Ovary (tissue), 7 donors: ENCODE measurements at regions not wholly inside any gene's neighbourhood (a gene's known extent, or its start where the extent isn't known, plus 50 kb on each side); places are given as distances from the start of the nearest gene placed in this dataset.

Experiments used
- DNase-seq, 5 donors: peaks; one replicate each; pipeline ENCODE4 v3.0.0-alpha.2; 2019 to 2020
- H3K27ac ChIP-seq, 2 donors: fragments of 200-600 bp; one replicate each; pipeline versions ENCODE4 v1.5.1 to v1.8.0; 2019 to 2022
- H3K27me3 ChIP-seq: fragments of 200-600 bp; one replicate; pipeline ENCODE4 v1.8.0; 2022
- H3K36me3 ChIP-seq: fragments of 200-600 bp; sonication (generic); one replicate; pipeline ENCODE4 v1.5.1; 2019
- H3K4me1 ChIP-seq: one replicate; pipeline ENCODE4 v1.8.1; 2013; ENCODE audit warnings: mild to moderate bottlenecking, moderate library complexity; ENCODE audit not compliant: insufficient read depth
- H3K4me3 ChIP-seq: fragments of 200-600 bp; sonication (generic); one replicate; pipeline ENCODE4 v1.5.1; 2017
- H3K9me3 ChIP-seq, 2 donors: fragments of 200-600 bp in 1 of 2; sonication (generic) in 1 of 2; one replicate each; pipeline versions ENCODE4 v1.5.1 to v1.8.1; 2013 to 2019; ENCODE audit warnings: mild to moderate bottlenecking in 1 of 2, moderate library complexity in 1 of 2
- EP300 ChIP-seq: sonication (generic); formaldehyde crosslinking; IDR thresholded peaks from one replicate; pipeline ENCODE4 v1.6.1; 2017; ENCODE audit warnings: antibody characterized with exemption
- POLR2A ChIP-seq: fragments of 450-650 bp; IDR thresholded peaks from one replicate; pipeline ENCODE4 v1.6.1; 2017; ENCODE audit warnings: antibody characterized with exemption, mild to moderate bottlenecking, moderate library complexity
- WGBS, 3 donors: extraction: QIAGEN DNeasy Blood & Tissue Kit in 1 of 3; methylation state at CpG; one replicate each; pipeline versions ENCODE4 v1.1.5 to v1.1.7; 2013 to 2017; 5-methylcytosine and 5-hydroxymethylcytosine counted together
- intact Hi-C, 4 donors: fragments of 100-400 bp; cut with DNase I; formaldehyde crosslinking; loops; one replicate each; pipeline versions ENCODE4 v1.11.0 to v1.15.1; 2022 to 2023
- TF ChIP-seq, protein P1 (sequence below), 3 donors: fragments of 450-650 bp in 2 of 3; fragments of 200-600 bp in 1 of 3; IDR thresholded peaks; one replicate each; pipeline versions ENCODE4 v1.5.1 to v1.8.0; 2016 to 2022; ENCODE audit warnings: antibody characterized with exemption in 3 of 3, mild to moderate bottlenecking in 1 of 3
- donor health status: DM: no; HTN: no; CAD: no; lungs with moderate emphysema.
- donor health status: DM: no; HTN: no; CAD: no.
- donor health status: Bipolar disorder and iron deficiency.
- donor health status: DM: no; HTN: no; CAD: no.
- donor health status: DM: yes; HTN: yes; CAD: no.

DNA sequence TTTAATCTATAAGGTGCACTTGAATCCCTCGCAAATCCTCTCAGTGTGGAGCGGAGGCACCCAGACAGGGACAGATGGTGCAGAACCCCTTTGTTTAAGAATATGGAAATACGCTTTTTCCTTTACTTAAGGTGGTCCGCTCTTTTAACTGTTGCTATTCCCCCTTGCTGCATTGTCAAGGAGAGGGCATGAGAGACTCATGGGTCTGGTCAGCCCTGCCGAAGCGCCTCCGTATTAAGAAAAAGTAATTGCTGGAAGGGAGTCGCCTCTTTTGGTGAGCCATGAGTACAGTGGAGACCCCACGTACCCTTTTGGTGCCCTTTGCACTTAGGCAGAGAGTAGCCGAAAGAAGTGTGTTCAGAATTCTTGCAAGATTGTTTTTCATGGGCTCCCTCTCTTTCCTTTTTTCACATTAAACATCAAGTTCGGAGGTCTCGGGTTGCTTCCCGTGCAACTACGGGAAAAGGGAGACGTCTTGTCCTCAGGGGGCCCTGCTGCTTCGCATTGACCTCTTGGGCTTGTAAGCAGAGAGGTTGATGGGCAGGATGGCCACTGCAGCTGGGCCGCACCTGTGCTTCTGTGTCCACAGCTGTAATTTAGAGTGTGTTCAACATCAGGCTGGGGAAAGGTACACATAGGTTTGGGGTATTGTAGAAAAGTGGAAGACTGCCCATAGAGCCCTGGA is 109.6 kb downstream of the SPRY1 start:
- no peaks in the 10 kb centered on the region for H3K9me3 ChIP-seq
- no peak overlapping the region for H3K27ac ChIP-seq
- DNase-seq, result no peak
- peak overlapping the region; percentile 47 for H3K4me3 ChIP-seq
- TF ChIP-seq EP300 (no peak), POLR2A (no peak)
- TF ChIP-seq, protein P1, sequence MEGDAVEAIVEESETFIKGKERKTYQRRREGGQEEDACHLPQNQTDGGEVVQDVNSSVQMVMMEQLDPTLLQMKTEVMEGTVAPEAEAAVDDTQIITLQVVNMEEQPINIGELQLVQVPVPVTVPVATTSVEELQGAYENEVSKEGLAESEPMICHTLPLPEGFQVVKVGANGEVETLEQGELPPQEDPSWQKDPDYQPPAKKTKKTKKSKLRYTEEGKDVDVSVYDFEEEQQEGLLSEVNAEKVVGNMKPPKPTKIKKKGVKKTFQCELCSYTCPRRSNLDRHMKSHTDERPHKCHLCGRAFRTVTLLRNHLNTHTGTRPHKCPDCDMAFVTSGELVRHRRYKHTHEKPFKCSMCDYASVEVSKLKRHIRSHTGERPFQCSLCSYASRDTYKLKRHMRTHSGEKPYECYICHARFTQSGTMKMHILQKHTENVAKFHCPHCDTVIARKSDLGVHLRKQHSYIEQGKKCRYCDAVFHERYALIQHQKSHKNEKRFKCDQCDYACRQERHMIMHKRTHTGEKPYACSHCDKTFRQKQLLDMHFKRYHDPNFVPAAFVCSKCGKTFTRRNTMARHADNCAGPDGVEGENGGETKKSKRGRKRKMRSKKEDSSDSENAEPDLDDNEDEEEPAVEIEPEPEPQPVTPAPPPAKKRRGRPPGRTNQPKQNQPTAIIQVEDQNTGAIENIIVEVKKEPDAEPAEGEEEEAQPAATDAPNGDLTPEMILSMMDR (IDR thresholded peaks at IDR 0.05), result no peak
- 24 to 35% (median 26%) methylated on average over 17 of the region's 17 CpGs for WGBS, 3 donors
- intact Hi-C loops, result no loop called here
- no peaks in the 10 kb centered on the region for H3K27me3 ChIP-seq
- H3K36me3 ChIP-seq, result no peaks in the 10 kb centered on the region
- H3K4me1 ChIP-seq, result no peaks in the 10 kb centered on the region

GRCh38 chr4:123507376-123507775 is 110.8 kb downstream of the SPRY1 start:
- H3K4me3 ChIP-seq, result no peak overlapping the region
- 43 to 53% (median 44%) methylated on average over 2 of the region's 2 CpGs for WGBS, 3 donors
- no peaks in the 10 kb centered on the region for H3K27me3 ChIP-seq
- TF ChIP-seq POLR2A (no peak), EP300 (no peak)
- TF ChIP-seq, protein P1 (IDR thresholded peaks at IDR 0.05), result no peak
- H3K36me3 ChIP-seq, result no peaks in the 10 kb centered on the region
- H3K27ac ChIP-seq, result no peak overlapping the region
- intact Hi-C loops, result no loop called here
- no peak for DNase-seq
- no peaks in the 10 kb centered on the region for H3K4me1 ChIP-seq
- H3K9me3 ChIP-seq, result no peaks in the 10 kb centered on the region

DNA sequence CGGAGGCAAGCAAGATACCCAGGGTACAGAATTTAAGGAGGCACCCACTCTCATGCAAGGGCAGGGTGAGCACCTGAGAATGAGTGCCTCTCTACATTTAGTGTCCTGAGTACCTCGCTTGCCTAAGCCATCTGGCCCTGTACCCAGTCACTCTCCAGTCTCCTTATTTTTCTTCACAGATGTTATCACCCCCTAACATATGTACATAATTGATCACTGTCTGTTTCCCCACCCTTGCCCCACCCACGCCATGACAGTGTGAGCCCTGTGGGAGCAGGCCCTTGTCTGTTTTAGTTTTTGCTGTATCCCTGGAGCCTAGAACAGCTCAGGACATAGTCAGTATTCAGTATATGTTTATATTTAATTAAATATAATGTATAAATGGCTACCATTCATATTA is 113.6 kb downstream of the SPRY1 start:
- Histone ChIP-seq H3K4me1 (no peaks in the 10 kb centered on the region), H3K4me3 (no peak overlapping the region), H3K36me3 (no peaks in the 10 kb centered on the region), H3K9me3 (no peaks in the 10 kb centered on the region), H3K27me3 (no peaks in the 10 kb centered on the region), H3K27ac (no peak overlapping the region)
- WGBS, 3 donors, result 97 to 99% (median 98%) methylated on average over 3 of the region's 3 CpGs
- intact Hi-C loops, result no loop called here
- TF ChIP-seq, protein P1 (IDR thresholded peaks at IDR 0.05), result no peak
- no peak for TF ChIP-seq POLR2A
- no peak for TF ChIP-seq EP300
- no peak for DNase-seq

DNA sequence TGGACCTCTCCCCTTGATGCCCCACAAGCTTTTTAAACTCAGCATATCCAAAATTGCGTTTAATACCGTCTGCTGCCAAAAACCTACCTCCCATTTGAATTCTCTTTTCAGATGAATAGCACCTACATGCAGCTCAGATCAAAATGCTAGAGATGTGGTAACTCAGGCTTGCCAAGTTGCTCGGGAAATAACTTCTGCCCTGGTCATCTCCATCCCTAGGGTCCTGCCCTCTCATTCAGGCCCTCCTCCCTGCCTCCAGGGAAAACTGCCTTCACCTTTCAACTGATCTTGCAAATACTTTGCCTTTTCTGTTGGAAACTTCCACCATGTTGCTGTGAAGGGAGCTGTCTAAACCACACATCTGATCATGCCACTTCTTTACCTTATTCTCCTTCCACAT is 114.1 kb downstream of the SPRY1 start:
- WGBS, 3 donors, result 87 to 92% (median 90%) methylated on average over 3 of the region's 3 CpGs
- no peaks in the 10 kb centered on the region for H3K4me1 ChIP-seq
- H3K27ac ChIP-seq, result no peak overlapping the region
- DNase-seq, result no peak
- H3K36me3 ChIP-seq, result no peaks in the 10 kb centered on the region
- no peaks in the 10 kb centered on the region for H3K9me3 ChIP-seq
- no peak overlapping the region for H3K4me3 ChIP-seq
- intact Hi-C loops, result no loop called here
- TF ChIP-seq, protein P1 (IDR thresholded peaks at IDR 0.05), result no peak
- TF ChIP-seq EP300 (no peak), POLR2A (no peak)
- no peaks in the 10 kb centered on the region for H3K27me3 ChIP-seq
